ENCODE measurements at regions not wholly inside any gene's neighbourhood (a gene's known extent, or its start where the extent isn't known, plus 50 kb on each side); places are given as distances from the start of the nearest gene placed in this dataset.

GRCh38 chr13:95497381-95497807, 55.1 kb upstream of the CLDN10 start:
- no peak for DNase-seq (ENCODE audit: low read depth)

- no peak for DNase-seq (ENCODE audit: low read depth)
Observed at GRCh38 chr13:95498886-95499285, 53.6 kb upstream of the CLDN10 start.

- DNase-seq (ENCODE audit: low read depth), result no peak
Observed at GRCh38 chr13:95499811-95500712, 52.5 kb upstream of the CLDN10 start.

GRCh38 chr13:95502216-95502615, 50.3 kb upstream of the CLDN10 start:
- DNase-seq (ENCODE audit: low read depth), result no peak

Data from forelimb muscle (tissue), 1 donor.